MM.1S (cell line): ENCODE measurements at regions not wholly inside any gene's neighbourhood (a gene's known extent, or its start where the extent isn't known, plus 50 kb on each side); places are given as distances from the start of the nearest gene placed in this dataset.

Source experiments
- DNase-seq: peaks from one replicate; pipeline ENCODE4 v3.0.0-alpha.2; 2015
- H2AFZ ChIP-seq: fragments of 300-600 bp; sonication (generic); 2 replicates; pipeline ENCODE4 v1.6.0; 2016; ENCODE audit warnings: antibody characterized with exemption, low read length
- H3F3A ChIP-seq: fragments of 300-600 bp; sonication (generic); 2 replicates; pipeline ENCODE4 v1.6.1; 2016; ENCODE audit warnings: mild to moderate bottlenecking, antibody characterized with exemption, low read length, moderate library complexity, mixed read lengths; ENCODE audit not compliant: insufficient read depth
- H3K27ac ChIP-seq: fragments of 300-600 bp; sonication (generic); 2 replicates; pipeline ENCODE4 v1.5.1; 2016; ENCODE audit warnings: mild to moderate bottlenecking, low read length
- H3K27me3 ChIP-seq: fragments of 300-600 bp; sonication (generic); replicated peaks from 2 replicates; pipeline ENCODE4 v1.6.0; 2016; ENCODE audit warnings: low read length; ENCODE audit not compliant: insufficient read depth
- H3K36me3 ChIP-seq: fragments of 300-600 bp; sonication (generic); replicated peaks from 2 replicates; pipeline ENCODE4 v1.6.1; 2016; ENCODE audit warnings: mild to moderate bottlenecking, low read length, mixed read lengths; ENCODE audit not compliant: insufficient read depth
- H3K4me1 ChIP-seq: fragments of 300-600 bp; sonication (generic); 2 replicates; pipeline ENCODE4 v1.6.1; 2016; ENCODE audit warnings: low read length, mixed read lengths
- H3K4me2 ChIP-seq: fragments of 300-600 bp; sonication (generic); 2 replicates; pipeline ENCODE4 v1.6.0; 2016; ENCODE audit warnings: low read depth, low read length
- H3K4me3 ChIP-seq: fragments of 300-600 bp; sonication (generic); 2 replicates; pipeline ENCODE4 v1.5.1; 2016; ENCODE audit warnings: low read length, mixed read lengths
- H3K79me2 ChIP-seq: fragments of 300-600 bp; sonication (generic); 2 replicates; pipeline ENCODE4 v1.6.1; 2016; ENCODE audit warnings: mixed run types, low read length, mixed read lengths
- H3K9ac ChIP-seq: fragments of 300-600 bp; sonication (generic); 2 replicates; pipeline ENCODE4 v1.6.1; 2016; ENCODE audit warnings: low read length, mixed read lengths
- H3K9me2 ChIP-seq: fragments of 300-600 bp; sonication (generic); replicated peaks from 2 replicates; pipeline ENCODE4 v1.6.1; 2016; ENCODE audit warnings: mild to moderate bottlenecking, low read length, mixed read lengths; ENCODE audit not compliant: insufficient read depth
- H3K9me3 ChIP-seq: fragments of 300-600 bp; sonication (generic); replicated peaks from 2 replicates; pipeline ENCODE4 v1.6.1; 2016; ENCODE audit warnings: mild to moderate bottlenecking, low read length, mixed read lengths; ENCODE audit not compliant: insufficient read depth
- H4K20me1 ChIP-seq: fragments of 300-600 bp; sonication (generic); 2 replicates; pipeline ENCODE4 v1.6.1; 2016; ENCODE audit warnings: mild to moderate bottlenecking, low read length, moderate library complexity, mixed read lengths; ENCODE audit not compliant: insufficient read depth
- EZH2 ChIP-seq: fragments of 300-600 bp; sonication (generic); optimal IDR thresholded peaks from 2 replicates; pipeline ENCODE3; 2017; ENCODE audit warnings: low read depth, mild to moderate bottlenecking, antibody characterized with exemption, low read length, mixed read lengths
- EZH2phosphoT487 ChIP-seq: fragments of 300-600 bp; sonication (generic); IDR thresholded peaks from 2 replicates; pipeline ENCODE4 v1.6.1; 2018; ENCODE audit warnings: antibody characterized with exemption, low read length
- TF ChIP-seq, protein P1 (sequence below): fragments of 300-600 bp; sonication (generic); IDR thresholded peaks from 2 replicates; pipeline ENCODE4 v1.5.1; 2016; ENCODE audit warnings: antibody characterized with exemption, low read length, mixed read lengths

DNA sequence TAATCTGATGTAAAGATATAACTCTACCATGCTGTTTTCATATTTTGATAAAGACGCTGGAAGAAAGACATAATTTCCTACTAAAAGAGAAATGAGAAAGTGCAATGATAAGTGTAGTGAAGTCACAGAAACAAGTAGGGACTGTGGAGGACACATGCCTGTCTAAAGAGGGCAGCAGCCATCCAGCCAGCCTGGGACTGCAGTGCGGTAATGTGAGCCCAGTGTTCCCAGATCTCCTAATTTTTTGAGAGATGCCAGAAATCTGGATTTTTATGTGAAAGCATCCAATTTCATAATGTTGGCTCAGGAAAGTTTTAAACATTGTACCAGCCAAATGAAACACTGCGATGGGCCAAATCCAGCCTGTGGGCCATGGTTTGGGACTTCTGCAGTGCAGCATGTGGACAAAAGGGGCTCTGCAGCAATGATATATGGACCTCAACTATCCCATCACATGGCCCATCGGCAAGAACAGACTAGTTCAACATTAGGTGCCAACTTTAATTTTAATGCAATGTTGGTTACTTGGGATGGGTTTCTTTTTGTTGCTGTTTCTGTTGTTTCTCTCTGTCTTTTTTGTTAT is 329.5 kb downstream of the LTN1 start:
- Histone ChIP-seq H3K4me3 (no peak overlapping the region), H3K79me2 (no peaks in the 10 kb centered on the region), H3K36me3 (no peaks in the 10 kb centered on the region), H3K4me1 (no peaks in the 10 kb centered on the region), H2AFZ (no peak overlapping the region), H3K9me3 (no peaks in the 10 kb centered on the region), H3K27me3 (no peaks in the 10 kb centered on the region), H3K9me2 (no peaks in the 10 kb centered on the region), H3F3A (no peaks in the 10 kb centered on the region), H4K20me1 (no peaks in the 10 kb centered on the region), H3K4me2 (no peak overlapping the region), H3K9ac (no peak overlapping the region), H3K27ac (no peak overlapping the region)
- TF ChIP-seq, protein P1, sequence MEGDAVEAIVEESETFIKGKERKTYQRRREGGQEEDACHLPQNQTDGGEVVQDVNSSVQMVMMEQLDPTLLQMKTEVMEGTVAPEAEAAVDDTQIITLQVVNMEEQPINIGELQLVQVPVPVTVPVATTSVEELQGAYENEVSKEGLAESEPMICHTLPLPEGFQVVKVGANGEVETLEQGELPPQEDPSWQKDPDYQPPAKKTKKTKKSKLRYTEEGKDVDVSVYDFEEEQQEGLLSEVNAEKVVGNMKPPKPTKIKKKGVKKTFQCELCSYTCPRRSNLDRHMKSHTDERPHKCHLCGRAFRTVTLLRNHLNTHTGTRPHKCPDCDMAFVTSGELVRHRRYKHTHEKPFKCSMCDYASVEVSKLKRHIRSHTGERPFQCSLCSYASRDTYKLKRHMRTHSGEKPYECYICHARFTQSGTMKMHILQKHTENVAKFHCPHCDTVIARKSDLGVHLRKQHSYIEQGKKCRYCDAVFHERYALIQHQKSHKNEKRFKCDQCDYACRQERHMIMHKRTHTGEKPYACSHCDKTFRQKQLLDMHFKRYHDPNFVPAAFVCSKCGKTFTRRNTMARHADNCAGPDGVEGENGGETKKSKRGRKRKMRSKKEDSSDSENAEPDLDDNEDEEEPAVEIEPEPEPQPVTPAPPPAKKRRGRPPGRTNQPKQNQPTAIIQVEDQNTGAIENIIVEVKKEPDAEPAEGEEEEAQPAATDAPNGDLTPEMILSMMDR, result no peak
- TF ChIP-seq EZH2 (no peak), EZH2phosphoT487 (no peak)
- DNase-seq, result no peak

DNA sequence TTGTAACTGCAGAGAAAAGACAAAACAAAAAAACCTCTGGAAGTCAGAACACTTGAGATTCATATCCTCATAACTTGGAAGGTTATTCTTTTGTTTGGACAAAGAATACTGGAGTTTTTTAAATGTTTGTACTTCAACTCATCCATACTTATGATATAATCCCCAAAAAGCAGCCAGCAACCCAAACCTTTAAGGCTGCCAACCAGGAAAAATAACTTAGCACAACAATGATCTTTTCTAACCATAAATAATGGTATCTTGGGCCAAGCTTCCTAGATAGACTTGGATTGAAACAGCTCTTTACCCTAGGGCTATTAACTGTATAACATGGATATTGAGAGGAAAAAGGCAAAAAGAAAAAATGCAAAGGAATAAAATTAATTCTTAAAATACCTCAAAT is 335.1 kb downstream of the LTN1 start:
- Histone ChIP-seq H4K20me1 (no peaks in the 10 kb centered on the region), H3K27ac (no peak overlapping the region), H3K4me2 (no peak overlapping the region), H3K27me3 (no peaks in the 10 kb centered on the region), H3K9me2 (no peaks in the 10 kb centered on the region), H2AFZ (no peak overlapping the region), H3F3A (no peaks in the 10 kb centered on the region), H3K9ac (no peak overlapping the region), H3K4me1 (no peaks in the 10 kb centered on the region), H3K36me3 (no peaks in the 10 kb centered on the region), H3K9me3 (no peaks in the 10 kb centered on the region; the same call in 1 of the 2 replicates), H3K4me3 (no peak overlapping the region), H3K79me2 (no peaks in the 10 kb centered on the region)
- TF ChIP-seq, protein P1, result no peak
- TF ChIP-seq EZH2phosphoT487, result no peak
- TF ChIP-seq EZH2, result no peak
- DNase-seq, result no peak

DNA sequence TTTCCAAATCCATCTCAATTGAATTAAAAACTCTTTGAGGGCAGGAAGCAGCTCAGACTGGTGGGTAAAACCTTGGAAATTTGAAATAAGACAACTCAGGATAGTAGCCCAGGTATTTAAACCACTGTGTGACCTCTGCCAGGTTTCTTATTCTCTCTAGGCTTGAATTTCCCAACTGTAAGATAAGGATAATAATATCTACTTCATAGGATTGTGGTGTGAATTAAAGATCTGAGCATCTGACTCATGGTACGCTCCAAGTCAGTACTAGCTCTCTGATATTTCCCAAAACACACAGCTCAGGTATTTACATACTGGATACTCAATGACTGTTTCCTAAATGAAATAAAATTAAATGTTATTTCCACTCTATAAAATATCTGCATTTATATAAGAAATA is 337.2 kb downstream of the LTN1 start:
- no peaks in the 10 kb centered on the region for H3K27me3 ChIP-seq
- no peak overlapping the region for H2AFZ ChIP-seq
- H3K9me2 ChIP-seq, result no peaks in the 10 kb centered on the region
- H3K79me2 ChIP-seq, result no peaks in the 10 kb centered on the region
- H3K36me3 ChIP-seq, result no peaks in the 10 kb centered on the region
- TF ChIP-seq EZH2, result no peak
- TF ChIP-seq, protein P1, result no peak
- no peak for TF ChIP-seq EZH2phosphoT487
- no peak overlapping the region for H3K4me2 ChIP-seq
- H3K27ac ChIP-seq, result no peak overlapping the region
- DNase-seq, result no peak
- no peak overlapping the region for H3K4me3 ChIP-seq
- H4K20me1 ChIP-seq, result no peaks in the 10 kb centered on the region
- H3F3A ChIP-seq, result no peaks in the 10 kb centered on the region
- H3K9me3 ChIP-seq, result no peaks in the 10 kb centered on the region; the same call in 1 of the 2 replicates
- H3K4me1 ChIP-seq, result no peaks in the 10 kb centered on the region
- no peak overlapping the region for H3K9ac ChIP-seq
